BJ (cell line): ENCODE measurements at regions not wholly inside any gene's neighbourhood (a gene's known extent, or its start where the extent isn't known, plus 50 kb on each side); places are given as distances from the start of the nearest gene placed in this dataset.

Experiments
- CTCF ChIA-PET: fragments of 350-600 bp; formaldehyde crosslinking; extraction: SDS; loops from one replicate; lab custom pipeline; 2021; ENCODE audit warnings: antibody characterized with exemption, inconsistent platforms; lab: Yijun Ruan, JAX
- POLR2A ChIA-PET: fragments of 300-600 bp; sonication (Branson Sonifier 250); formaldehyde crosslinking; extraction: SDS; loops from one replicate; lab custom pipeline; 2021; ENCODE audit warnings: antibody characterized with exemption; lab: Charles Lee
- DNase-seq: peaks from one replicate; pipeline ENCODE4 v3.0.0-alpha.2; 2011; ENCODE audit warnings: low read depth
- H3K27me3 ChIP-seq: 2 replicates; pipeline ENCODE4 v1.6.0; 2011; ENCODE audit warnings: low read length; ENCODE audit not compliant: control insufficient read depth, insufficient read depth
- H3K36me3 ChIP-seq: 2 replicates; pipeline ENCODE4 v1.5.1; 2011; ENCODE audit warnings: low read length; ENCODE audit not compliant: control insufficient read depth, insufficient read depth
- H3K4me3 ChIP-seq: 2 replicates; pipeline ENCODE4 v1.5.1; 2011; ENCODE audit warnings: low read depth, mild to moderate bottlenecking, control low read depth, low read length
- TF ChIP-seq, protein P1 (sequence below): IDR thresholded peaks from 2 replicates; pipeline ENCODE4 v1.5.1; 2011; ENCODE audit warnings: low read depth, mild to moderate bottlenecking, control low read depth, inconsistent platforms, low read length, moderate library complexity; ENCODE audit not compliant: insufficient read depth

DNA sequence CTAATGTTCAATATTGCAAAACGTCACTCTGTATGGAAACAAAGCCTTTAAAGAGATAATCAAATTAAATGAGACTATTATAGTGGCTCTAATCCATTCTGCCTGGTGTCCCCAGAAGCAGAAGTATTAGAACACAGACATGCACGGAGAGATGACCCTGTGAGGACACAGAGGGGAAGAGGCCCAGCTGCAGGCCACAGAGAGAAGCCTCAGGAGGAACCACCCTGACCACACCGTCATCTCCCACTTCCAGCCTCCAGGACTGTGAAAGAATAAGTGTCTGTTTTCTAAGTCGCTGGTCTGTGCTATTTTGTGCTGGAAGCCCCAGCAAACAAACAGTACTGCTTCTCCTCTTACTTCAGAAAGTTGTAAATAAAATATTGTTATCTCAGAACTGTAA, 283.5 kb upstream of the ADARB2 start:
- Histone ChIP-seq H3K27me3 (no peaks in the 10 kb centered on the region), H3K36me3 (no peaks in the 10 kb centered on the region), H3K4me3 (no peak overlapping the region)
- POLR2A ChIA-PET: no interaction called here
- no peak for DNase-seq
- TF ChIP-seq, protein P1, sequence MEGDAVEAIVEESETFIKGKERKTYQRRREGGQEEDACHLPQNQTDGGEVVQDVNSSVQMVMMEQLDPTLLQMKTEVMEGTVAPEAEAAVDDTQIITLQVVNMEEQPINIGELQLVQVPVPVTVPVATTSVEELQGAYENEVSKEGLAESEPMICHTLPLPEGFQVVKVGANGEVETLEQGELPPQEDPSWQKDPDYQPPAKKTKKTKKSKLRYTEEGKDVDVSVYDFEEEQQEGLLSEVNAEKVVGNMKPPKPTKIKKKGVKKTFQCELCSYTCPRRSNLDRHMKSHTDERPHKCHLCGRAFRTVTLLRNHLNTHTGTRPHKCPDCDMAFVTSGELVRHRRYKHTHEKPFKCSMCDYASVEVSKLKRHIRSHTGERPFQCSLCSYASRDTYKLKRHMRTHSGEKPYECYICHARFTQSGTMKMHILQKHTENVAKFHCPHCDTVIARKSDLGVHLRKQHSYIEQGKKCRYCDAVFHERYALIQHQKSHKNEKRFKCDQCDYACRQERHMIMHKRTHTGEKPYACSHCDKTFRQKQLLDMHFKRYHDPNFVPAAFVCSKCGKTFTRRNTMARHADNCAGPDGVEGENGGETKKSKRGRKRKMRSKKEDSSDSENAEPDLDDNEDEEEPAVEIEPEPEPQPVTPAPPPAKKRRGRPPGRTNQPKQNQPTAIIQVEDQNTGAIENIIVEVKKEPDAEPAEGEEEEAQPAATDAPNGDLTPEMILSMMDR: no peak
- CTCF ChIA-PET: interaction anchor here (1.6 kb wide), 1 partner anchor 9 kb away, joined by 6 read pairs; no protein-coding TSS in a partner anchor

DNA sequence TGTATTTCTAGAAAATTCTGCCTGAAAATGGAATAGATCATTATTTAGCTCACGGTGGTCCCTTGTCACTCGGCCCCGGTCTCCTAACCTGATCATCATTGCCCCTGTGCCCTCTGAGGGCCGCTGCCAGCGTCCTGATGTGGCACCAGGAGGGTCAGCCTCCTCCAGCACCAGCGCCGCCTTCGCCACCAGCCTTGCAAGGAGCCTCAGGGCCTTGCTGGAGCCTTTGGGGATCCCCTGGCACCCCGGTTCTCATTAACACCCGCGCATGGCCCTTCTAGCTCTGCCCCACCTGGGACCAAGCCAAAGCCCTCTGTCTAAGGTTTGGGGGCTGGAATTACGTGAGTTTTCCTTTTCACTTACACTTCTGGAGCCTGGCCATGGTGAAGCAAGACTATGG, 282.5 kb upstream of the ADARB2 start:
- no peak for DNase-seq
- Histone ChIP-seq H3K36me3 (no peaks in the 10 kb centered on the region), H3K4me3 (no peak overlapping the region), H3K27me3 (no peaks in the 10 kb centered on the region)
- TF ChIP-seq, protein P1: no peak
- ChIA-PET CTCF (no interaction called here), POLR2A (no interaction called here)

DNA sequence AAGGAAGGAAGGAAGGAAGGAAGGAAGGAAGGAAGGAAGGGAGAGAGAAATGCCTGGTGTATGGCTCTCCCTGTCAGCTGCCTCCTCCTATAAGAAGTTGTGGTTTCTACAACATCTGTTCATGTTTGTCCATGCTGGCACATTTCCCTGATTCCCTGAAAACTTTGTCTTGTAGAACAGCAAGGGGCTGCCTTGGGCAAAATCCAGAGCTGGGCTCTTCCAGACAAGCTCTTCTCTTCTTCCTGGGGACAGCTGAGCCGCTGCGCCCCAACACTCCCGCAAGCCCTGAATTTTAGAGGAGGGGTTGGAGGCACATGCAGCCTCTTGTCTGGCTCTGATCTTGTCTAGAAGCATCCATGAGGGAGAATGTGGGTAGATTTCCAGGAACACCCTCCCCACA, 282.0 kb upstream of the ADARB2 start:
- no peaks in the 10 kb centered on the region for H3K36me3 ChIP-seq
- no peak overlapping the region for H3K4me3 ChIP-seq
- DNase-seq: no peak
- TF ChIP-seq, protein P1: no peak
- POLR2A ChIA-PET: no interaction called here
- CTCF ChIA-PET: no interaction called here
- H3K27me3 ChIP-seq: no peaks in the 10 kb centered on the region

DNA sequence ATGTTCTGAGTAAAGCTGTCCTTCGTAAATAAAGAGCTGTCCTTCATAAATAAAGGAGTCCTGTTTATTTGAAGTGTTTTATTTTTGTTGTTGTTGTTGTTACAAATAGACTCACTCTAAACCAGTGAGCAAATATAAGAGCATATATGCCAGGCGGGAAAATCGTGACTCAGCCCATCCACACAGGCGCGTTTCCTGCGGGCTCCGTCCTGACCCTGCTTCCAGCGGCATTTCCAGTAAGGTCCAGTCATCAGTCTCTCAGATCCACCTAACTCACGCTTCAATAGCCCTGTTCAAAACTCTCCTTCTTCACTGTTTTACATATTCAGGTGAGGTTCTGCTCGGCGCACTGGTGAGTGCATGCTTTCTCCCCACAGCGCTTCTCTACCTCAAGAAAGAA, 277.2 kb upstream of the ADARB2 start:
- ChIA-PET POLR2A (no interaction called here), CTCF (no interaction called here)
- DNase-seq: no peak
- H3K27me3 ChIP-seq: no peaks in the 10 kb centered on the region
- TF ChIP-seq, protein P1: no peak
- H3K36me3 ChIP-seq: no peaks in the 10 kb centered on the region
- no peak overlapping the region for H3K4me3 ChIP-seq

DNA sequence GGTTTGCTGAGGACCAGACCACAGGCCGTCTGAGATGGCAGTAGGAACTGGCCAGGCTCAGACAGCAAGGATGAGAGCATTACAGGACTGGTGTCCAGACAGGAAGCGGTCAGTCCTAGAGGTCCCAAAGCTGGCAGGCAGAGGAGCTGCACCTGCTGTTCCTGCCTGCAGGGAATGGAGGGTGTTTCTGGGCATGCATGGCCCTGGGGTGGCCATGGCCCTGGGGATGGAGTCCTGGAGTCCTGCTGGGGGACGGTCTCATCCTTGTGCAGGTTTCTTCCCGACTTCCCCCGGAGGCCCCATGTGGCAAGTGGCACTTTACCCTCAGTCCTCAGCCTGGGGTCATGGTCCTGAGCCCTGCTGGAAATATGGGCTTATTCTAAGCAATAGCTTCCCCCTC, 274.9 kb upstream of the ADARB2 start:
- TF ChIP-seq, protein P1: no peak
- H3K36me3 ChIP-seq: no peaks in the 10 kb centered on the region
- POLR2A ChIA-PET: no interaction called here
- CTCF ChIA-PET: interaction anchor here (1.0 kb wide), 1 partner anchor 9 kb away, joined by 6 read pairs; no protein-coding TSS in a partner anchor
- no peaks in the 10 kb centered on the region for H3K27me3 ChIP-seq
- no peak overlapping the region for H3K4me3 ChIP-seq
- DNase-seq: no peak
